Effector memory CD4-positive, alpha-beta T cell (primary cell): ENCODE measurements at regions not wholly inside any gene's neighbourhood (a gene's known extent, or its start where the extent isn't known, plus 50 kb on each side); places are given as distances from the start of the nearest gene placed in this dataset.

Source experiments
- DNase-seq, 3 donors: peaks; one replicate each; pipeline ENCODE4 v3.0.0-alpha.2; 2020
- H3K27ac ChIP-seq: 2 replicates; pipeline ENCODE4 v1.7.0; 2013; ENCODE audit warnings: mild to moderate bottlenecking, low read length, moderate library complexity; ENCODE audit not compliant: insufficient read depth, poor library complexity, severe bottlenecking
- H3K27me3 ChIP-seq: replicated peaks from 2 replicates; pipeline ENCODE4 v1.7.0; 2013; ENCODE audit warnings: mild to moderate bottlenecking, low read length; ENCODE audit not compliant: insufficient read depth, control insufficient read depth, poor library complexity, severe bottlenecking
- H3K36me3 ChIP-seq: 2 replicates; pipeline ENCODE4 v1.7.0; 2013; ENCODE audit warnings: mild to moderate bottlenecking, low read length, moderate library complexity; ENCODE audit not compliant: control insufficient read depth, insufficient read depth
- H3K4me1 ChIP-seq: 2 replicates; pipeline ENCODE4 v1.7.0; 2013; ENCODE audit warnings: low read length, mild to moderate bottlenecking; ENCODE audit not compliant: control insufficient read depth, insufficient read depth, poor library complexity, severe bottlenecking
- H3K4me3 ChIP-seq: 2 replicates; pipeline ENCODE4 v1.7.0; 2013; ENCODE audit warnings: low read length, low read depth, mild to moderate bottlenecking; ENCODE audit not compliant: insufficient read depth, poor library complexity, severe bottlenecking
- H3K9me3 ChIP-seq: 2 replicates; pipeline ENCODE4 v1.7.0; 2013; ENCODE audit warnings: mild to moderate bottlenecking, low read length, moderate library complexity; ENCODE audit not compliant: control insufficient read depth

DNA sequence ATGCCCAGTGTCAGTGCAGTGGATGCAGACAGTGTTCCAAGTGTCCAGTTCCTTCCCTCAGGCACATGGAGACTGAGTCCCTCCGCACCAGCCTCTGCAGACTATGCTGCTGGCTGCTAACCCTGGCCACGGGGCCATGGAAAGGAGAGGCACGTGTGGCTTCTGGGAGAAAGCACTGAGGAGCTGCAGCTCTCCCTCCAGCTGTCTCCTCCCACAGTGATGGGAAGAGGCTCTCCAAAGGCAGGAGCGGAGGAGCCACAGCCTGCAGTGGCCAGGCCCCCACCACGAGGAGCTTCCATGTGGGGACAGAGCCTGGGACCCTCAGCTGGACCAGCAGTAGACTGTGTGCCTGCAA is 141.1 kb downstream of the NDUFA10 start:
- H3K27ac ChIP-seq: no peak overlapping the region
- no peaks in the 10 kb centered on the region for H3K4me1 ChIP-seq
- H3K27me3 ChIP-seq: no peaks in the 10 kb centered on the region
- DNase-seq: no peak
- H3K36me3 ChIP-seq: no peaks in the 10 kb centered on the region
- H3K4me3 ChIP-seq: no peak overlapping the region
- no peaks in the 10 kb centered on the region for H3K9me3 ChIP-seq

DNA sequence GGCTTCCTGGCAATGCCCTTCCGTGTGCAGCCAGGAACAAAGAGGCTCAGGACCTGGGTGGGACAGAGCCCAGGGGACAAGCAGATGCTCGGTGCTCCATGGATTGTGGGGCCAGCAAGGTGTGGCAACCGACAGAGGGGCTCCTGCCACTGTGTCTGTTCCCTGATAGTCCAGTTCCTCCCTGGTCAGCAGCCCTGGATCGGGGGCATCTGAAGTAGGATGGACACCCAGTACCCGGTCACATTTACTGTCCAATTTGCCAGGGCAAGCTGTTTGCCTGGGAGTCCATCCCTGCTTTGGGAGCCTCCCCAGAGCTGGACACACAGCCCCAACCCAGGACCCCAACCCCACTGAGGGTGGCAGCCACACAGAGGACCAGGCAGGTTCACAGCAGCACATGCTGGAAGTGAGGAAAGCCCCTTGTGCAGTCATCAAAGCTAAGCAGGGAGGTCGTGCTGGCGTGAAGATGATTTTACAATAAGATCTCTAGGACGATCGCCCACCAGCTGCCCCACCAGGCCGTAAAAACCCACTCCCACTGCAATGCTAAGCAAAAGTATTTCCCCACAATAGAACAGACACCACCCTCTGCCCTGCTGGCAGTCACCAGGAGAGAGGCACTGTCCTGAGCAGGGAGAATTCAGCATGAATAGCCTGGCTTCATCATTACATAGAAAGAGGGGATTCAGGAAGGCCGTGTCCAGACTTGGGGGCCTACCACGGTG is 141.7 kb downstream of the NDUFA10 start:
- Histone ChIP-seq H3K36me3 (no peaks in the 10 kb centered on the region), H3K27me3 (no peaks in the 10 kb centered on the region), H3K9me3 (no peaks in the 10 kb centered on the region), H3K4me3 (no peak overlapping the region), H3K27ac (no peak overlapping the region), H3K4me1 (no peaks in the 10 kb centered on the region)
- no peak for DNase-seq

DNA sequence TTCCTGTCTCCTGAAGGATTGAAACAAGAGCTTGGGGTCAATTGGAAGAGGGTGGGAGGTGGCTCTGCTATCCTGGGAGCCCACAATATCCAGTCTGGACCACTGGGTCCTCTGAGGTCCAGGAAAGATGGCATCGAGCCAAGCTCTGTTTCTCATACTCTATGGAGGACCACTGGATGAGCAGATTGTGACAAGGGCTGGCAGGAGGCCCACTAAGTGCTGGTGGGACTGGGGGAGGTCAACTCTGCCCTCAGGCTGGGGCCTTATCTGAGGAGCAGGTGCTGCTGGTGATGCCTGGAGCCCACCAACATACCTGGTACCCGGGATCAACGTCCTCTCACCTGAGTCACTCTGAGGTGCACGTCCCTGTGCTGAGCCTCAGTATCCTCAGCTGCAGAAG is 142.4 kb downstream of the NDUFA10 start:
- Histone ChIP-seq H3K27me3 (no peaks in the 10 kb centered on the region), H3K27ac (no peak overlapping the region), H3K4me1 (no peaks in the 10 kb centered on the region), H3K9me3 (no peaks in the 10 kb centered on the region), H3K4me3 (no peak overlapping the region), H3K36me3 (no peaks in the 10 kb centered on the region)
- DNase-seq: no peak

DNA sequence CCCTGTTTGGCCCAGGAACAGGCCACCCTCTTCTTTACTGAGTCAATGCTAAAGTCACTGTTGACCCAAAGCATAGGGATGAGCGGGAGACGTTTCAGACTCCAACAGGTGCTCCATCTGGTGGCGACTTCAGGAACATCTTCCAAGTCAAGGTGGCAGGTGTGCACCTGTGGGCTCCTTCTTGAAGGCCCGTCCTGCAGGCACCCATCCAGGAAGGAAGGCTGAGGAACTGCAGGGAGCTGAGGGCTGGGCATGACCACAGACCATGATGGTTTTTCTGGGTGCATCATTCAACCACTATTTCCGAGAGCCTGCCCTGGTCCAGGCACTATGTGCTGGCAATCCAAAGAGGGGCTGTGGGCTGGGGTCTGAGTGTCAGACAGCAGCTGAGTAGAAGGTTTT is 142.8 kb downstream of the NDUFA10 start:
- Histone ChIP-seq H3K4me3 (no peak overlapping the region), H3K27ac (no peak overlapping the region), H3K36me3 (no peaks in the 10 kb centered on the region), H3K4me1 (no peaks in the 10 kb centered on the region), H3K9me3 (no peaks in the 10 kb centered on the region), H3K27me3 (no peaks in the 10 kb centered on the region)
- peak; percentile 11 to 44 (median 22) for DNase-seq

DNA sequence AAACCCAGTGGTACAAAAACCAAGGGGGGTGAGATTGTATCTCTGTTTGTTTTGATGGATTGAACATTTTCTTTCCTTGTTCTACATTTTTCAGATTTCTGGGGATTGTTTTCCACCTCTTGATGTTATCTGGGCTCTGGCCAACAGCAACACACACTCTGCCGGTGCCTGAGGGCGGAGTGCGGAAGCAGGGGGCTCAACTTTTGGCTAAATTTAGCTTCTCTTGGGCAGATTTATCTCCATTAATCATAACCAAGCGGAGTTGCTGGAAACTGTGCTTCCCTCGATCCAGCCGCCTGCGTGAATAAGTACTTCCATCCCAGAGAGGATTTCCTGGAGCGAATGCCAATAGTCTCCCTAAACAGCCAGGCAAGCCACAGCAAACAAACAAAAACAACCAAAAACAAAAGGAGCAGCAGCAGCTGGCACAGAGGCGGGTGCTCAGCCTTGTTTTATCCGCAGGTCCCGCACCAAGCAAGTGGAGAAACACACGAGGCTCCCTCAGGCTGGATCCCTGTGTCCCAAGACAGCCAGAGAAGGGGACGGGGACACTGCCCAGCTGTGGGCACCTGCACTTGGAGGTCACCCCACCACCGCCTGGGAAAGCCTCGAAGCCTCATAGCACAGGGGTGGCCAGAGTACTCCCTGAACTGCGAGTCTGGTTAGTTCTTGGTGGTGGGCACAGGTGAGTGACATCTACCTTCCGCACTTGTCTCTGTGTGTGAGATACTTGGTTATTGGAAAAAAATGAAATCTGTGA is 143.4 kb downstream of the NDUFA10 start:
- no peak overlapping the region for H3K4me3 ChIP-seq
- H3K36me3 ChIP-seq: no peaks in the 10 kb centered on the region
- no peaks in the 10 kb centered on the region for H3K27me3 ChIP-seq
- DNase-seq: no peak
- H3K9me3 ChIP-seq: no peaks in the 10 kb centered on the region
- no peaks in the 10 kb centered on the region for H3K4me1 ChIP-seq
- no peak overlapping the region for H3K27ac ChIP-seq

DNA sequence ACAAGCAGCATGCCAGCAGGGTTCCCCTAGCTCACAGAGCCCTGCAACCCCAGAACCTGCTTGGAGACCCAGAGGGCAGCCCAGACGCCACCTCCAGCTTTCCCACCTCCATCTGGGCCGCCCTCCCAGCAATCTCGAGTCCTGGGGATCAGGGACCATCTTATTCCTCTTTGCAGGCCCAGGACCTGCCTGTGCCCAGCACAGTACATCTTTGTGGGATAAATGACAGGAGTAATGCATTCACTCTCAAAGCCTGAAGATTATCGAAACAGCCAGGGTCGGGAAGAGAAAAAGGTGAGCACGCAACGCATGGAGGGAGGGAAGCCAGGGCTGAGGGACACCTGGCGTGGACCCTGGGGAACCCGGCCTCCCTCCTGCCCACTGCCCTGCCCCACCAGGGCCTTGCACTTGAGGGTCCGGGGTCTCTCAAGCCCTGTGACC is 144.1 kb downstream of the NDUFA10 start:
- DNase-seq: no peak
- Histone ChIP-seq H3K36me3 (no peaks in the 10 kb centered on the region), H3K9me3 (no peaks in the 10 kb centered on the region), H3K27me3 (no peaks in the 10 kb centered on the region), H3K4me1 (no peaks in the 10 kb centered on the region), H3K27ac (no peak overlapping the region), H3K4me3 (no peak overlapping the region)

DNA sequence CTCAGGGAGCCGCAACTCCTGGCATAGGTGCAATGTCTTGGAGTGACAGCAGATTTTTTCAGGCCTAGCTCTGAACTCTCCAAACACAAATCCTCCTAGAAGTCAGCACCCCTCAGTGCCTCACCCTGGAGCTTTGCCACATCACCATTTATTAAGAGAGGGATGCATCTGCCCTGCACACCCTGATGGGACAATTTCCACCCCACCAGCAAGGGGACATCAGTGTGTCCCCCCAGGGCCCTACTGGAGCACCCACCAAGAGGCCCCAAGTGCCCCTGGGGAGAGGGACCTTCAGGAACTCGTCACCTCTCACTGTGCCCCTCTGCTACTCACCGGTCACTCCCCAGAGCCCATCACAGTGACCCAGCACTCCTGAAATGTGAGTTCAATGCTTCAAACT is 144.7 kb downstream of the NDUFA10 start:
- no peak for DNase-seq
- Histone ChIP-seq H3K27me3 (no peaks in the 10 kb centered on the region), H3K27ac (no peak overlapping the region)

DNA sequence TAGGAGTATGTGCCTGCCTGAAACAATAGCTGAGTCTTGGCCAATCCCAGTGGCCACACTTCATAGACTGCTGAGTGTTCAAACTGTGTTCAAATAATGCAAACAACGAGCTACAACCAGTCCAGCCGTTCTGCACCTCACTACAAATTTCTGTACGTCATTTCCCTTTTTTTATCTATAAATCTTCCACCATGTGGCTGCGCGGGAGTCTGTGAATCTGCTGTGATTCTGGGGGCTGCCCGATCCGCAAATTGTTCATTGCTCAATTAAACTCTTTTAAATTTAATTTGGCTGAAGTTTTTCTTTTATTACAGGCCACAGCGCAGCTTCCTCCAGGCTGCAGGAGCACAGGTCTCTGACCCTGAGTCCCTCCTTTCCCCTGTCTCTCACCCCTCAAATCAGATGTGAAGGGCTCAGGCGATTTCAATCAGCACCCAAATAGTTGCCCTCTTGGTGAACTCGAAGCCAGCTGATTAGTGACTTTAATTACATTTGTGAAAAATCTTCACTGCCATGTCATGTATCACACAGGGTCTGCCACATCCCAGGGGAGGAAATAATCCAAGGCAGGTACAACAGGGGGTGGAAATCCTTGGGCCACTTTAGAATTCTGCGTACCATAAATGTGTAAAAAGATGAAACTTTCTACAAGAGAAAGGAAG is 145.6 kb downstream of the NDUFA10 start:
- Histone ChIP-seq H3K4me1 (no peaks in the 10 kb centered on the region), H3K27me3 (no peaks in the 10 kb centered on the region), H3K4me3 (no peak overlapping the region), H3K36me3 (no peaks in the 10 kb centered on the region), H3K27ac (no peak overlapping the region), H3K9me3 (no peaks in the 10 kb centered on the region)
- no peak for DNase-seq

More for the DNA sequence above, 144.7 kb downstream of the NDUFA10 start:
- Histone ChIP-seq H3K36me3 (no peaks in the 10 kb centered on the region), H3K4me3 (no peak overlapping the region), H3K4me1 (no peaks in the 10 kb centered on the region), H3K9me3 (no peaks in the 10 kb centered on the region)

DNA sequence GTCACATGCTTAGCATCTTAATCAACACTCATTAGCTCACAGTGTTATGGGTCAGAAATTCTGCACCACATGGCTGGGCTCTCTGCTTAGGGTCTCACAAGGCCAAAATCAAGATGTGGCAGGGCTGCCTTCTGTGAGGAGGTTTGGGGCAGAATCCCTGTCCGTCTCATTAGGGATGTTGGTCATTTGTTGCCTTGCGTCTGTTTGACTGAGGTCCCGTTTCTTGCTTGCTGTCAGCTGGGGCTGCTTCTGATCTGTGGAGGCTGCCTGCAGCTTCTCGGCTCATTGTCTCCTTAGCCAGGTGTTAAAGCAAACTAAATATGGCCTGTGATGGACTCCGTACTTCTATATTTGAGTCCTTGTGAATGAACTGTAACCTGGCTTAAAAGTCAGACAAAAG is 146.5 kb downstream of the NDUFA10 start:
- Histone ChIP-seq H3K4me1 (no peaks in the 10 kb centered on the region), H3K9me3 (no peaks in the 10 kb centered on the region), H3K27me3 (no peaks in the 10 kb centered on the region), H3K27ac (no peak overlapping the region), H3K36me3 (no peaks in the 10 kb centered on the region), H3K4me3 (no peak overlapping the region)
- no peak for DNase-seq

DNA sequence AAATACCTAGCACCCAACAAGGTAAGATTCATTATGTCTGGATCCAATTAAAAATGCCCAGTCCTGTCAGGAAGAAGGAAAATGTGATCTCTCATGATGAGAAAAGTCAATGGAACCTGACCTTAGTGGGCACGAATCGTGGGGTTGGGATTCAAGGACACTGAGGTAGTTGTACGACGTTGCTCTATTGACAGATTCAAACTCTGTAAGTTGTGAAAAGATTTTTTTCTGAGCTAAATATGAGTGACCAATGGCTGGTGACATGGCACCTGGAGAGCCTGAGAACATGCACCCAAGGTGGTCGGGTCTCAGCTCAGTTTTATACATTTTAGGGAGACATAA is 148.2 kb downstream of the NDUFA10 start:
- Histone ChIP-seq H3K27me3 (no peaks in the 10 kb centered on the region), H3K4me1 (no peaks in the 10 kb centered on the region)

More for the DNA sequence above, 148.2 kb downstream of the NDUFA10 start:
- H3K27ac ChIP-seq: no peak overlapping the region
- no peaks in the 10 kb centered on the region for H3K36me3 ChIP-seq
- H3K9me3 ChIP-seq: no peaks in the 10 kb centered on the region
- no peak for DNase-seq
- H3K4me3 ChIP-seq: no peak overlapping the region
